NB4 (cell line): ENCODE measurements at regions not wholly inside any gene's neighbourhood (a gene's known extent, or its start where the extent isn't known, plus 50 kb on each side); places are given as distances from the start of the nearest gene placed in this dataset.

Experiments used
- CTCF ChIP-seq: IDR thresholded peaks from one replicate; pipeline ENCODE4 v1.5.1; 2012; ENCODE audit warnings: low read depth, low read length
- MAX ChIP-seq: IDR thresholded peaks from 2 replicates; pipeline ENCODE4 v1.6.1; 2011; ENCODE audit warnings: low read depth, low read length
- POLR2A ChIP-seq: IDR thresholded peaks from 2 replicates; pipeline ENCODE4 v1.6.1; 2011; ENCODE audit warnings: mild to moderate bottlenecking; ENCODE audit not compliant: insufficient read length; ENCODE audit errors: extremely low read depth

GRCh38 chr6:145318952-145319351 is 416.4 kb downstream of the EPM2A start:
- TF ChIP-seq CTCF, result no peak
- TF ChIP-seq POLR2A, result no peak
- no peak for TF ChIP-seq MAX
